HCT116 (cell line): ENCODE measurements at regions not wholly inside any gene's neighbourhood (a gene's known extent, or its start where the extent isn't known, plus 50 kb on each side); places are given as distances from the start of the nearest gene placed in this dataset.

Experiments used
- CEBPB ChIP-seq: IDR thresholded peaks from 2 replicates; pipeline ENCODE4 v1.6.1; 2012; ENCODE audit warnings: low read depth
- POLR2A ChIP-seq: IDR thresholded peaks from 2 replicates; pipeline ENCODE4 v1.7.0; 2011; ENCODE audit warnings: borderline replicate concordance; ENCODE audit not compliant: insufficient read depth, insufficient read length; ENCODE audit errors: extremely low read depth
- RAD21 ChIP-seq: IDR thresholded peaks from 2 replicates; pipeline ENCODE4 v1.6.1; 2012; ENCODE audit warnings: low read depth, mild to moderate bottlenecking

GRCh38 chr17:55563363-55563762, 52.1 kb upstream of the SMIM36 start:
- TF ChIP-seq RAD21, result no peak
- TF ChIP-seq CEBPB, result no peak
- TF ChIP-seq POLR2A, result no peak
